Tibial nerve (tissue), 4 donors: ENCODE measurements at regions not wholly inside any gene's neighbourhood (a gene's known extent, or its start where the extent isn't known, plus 50 kb on each side); places are given as distances from the start of the nearest gene placed in this dataset.

Experiments
- CTCF ChIP-seq, 5 experiments: fragments of 200-600 bp in 3 of 5; fragments of 450-650 bp in 2 of 5; sonication (generic) in 3 of 5; IDR thresholded peaks; one replicate each; pipeline ENCODE4 v1.5.1; 2016 to 2019; ENCODE audit warnings: antibody characterized with exemption in 5 of 5, mild to moderate bottlenecking in 3 of 5, moderate library complexity in 2 of 5
- EP300 ChIP-seq, 2 donors: sonication (generic); formaldehyde crosslinking; IDR thresholded peaks; one replicate each; pipeline ENCODE4 v1.6.1; 2017; ENCODE audit warnings: antibody characterized with exemption in 2 of 2, mild to moderate bottlenecking in 1 of 2
- POLR2A ChIP-seq, 2 donors: fragments of 450-650 bp; IDR thresholded peaks; one replicate each; pipeline ENCODE4 v1.6.1; 2017; ENCODE audit warnings: antibody characterized with exemption in 2 of 2, mild to moderate bottlenecking in 2 of 2, moderate library complexity in 2 of 2

GRCh38 chr3:171944118-171945016 is 95.0 kb upstream of the FNDC3B start:
- no peak for TF ChIP-seq CTCF (IDR thresholded peaks at IDR 0.05)
- no peak for TF ChIP-seq POLR2A (IDR thresholded peaks at IDR 0.05)
- no peak for TF ChIP-seq EP300 (IDR thresholded peaks at IDR 0.05)
